ENCODE measurements at regions not wholly inside any gene's neighbourhood (a gene's known extent, or its start where the extent isn't known, plus 50 kb on each side); places are given as distances from the start of the nearest gene placed in this dataset.
A peak's percentile ranks its signal among the peaks of the same experiment; 100 is the strongest.
"Not testable (repeated sequence)": the region's sequence is repeated elsewhere in the genome, so short reads cannot be mapped to it uniquely, and the experiment has no call there.

DNA sequence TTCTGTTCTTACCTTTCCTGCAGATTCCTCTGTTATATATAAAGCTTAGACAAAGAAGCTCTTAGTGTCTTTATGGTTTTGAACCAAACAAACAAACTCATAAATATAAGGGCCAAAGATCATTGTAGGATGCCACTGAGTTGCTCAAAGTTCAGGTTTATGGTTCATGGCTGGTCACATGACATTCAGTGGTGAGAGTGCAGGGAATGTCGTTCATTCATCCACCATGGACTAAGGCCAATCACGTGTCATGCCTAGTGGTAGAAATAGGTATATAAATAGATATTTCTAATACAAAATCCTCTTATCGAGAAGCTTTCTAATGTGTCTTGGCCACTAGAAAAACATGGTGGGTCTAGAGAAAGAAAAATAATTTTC, 119.4 kb downstream of the GATA3 start:
- DNase-seq: no peak

DNA sequence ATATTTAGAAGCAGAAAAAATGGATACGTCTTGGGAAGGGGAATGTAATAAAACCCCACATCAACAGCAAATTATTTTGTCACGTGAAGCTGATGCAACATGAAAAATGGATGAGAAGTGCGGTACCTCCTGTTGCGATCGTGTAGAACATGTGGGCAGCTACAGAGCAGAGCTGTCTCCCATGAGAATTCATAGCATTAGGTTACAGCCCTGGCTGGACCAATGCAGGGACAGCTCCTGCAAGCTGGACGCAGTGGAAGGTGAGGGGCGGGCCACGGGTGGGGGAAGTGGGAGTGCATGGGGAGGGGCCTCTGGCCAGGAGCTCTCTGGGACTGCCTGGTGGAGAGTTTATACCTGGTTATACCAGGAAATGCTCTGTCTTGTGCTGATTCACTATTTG, 120.3 kb downstream of the GATA3 start:
- DNase-seq: peak; percentile 0

- DNase-seq: not testable (repeated sequence)
Measured at GRCh38 chr10:8177526-8177925, 123.0 kb downstream of the GATA3 start.

DNA sequence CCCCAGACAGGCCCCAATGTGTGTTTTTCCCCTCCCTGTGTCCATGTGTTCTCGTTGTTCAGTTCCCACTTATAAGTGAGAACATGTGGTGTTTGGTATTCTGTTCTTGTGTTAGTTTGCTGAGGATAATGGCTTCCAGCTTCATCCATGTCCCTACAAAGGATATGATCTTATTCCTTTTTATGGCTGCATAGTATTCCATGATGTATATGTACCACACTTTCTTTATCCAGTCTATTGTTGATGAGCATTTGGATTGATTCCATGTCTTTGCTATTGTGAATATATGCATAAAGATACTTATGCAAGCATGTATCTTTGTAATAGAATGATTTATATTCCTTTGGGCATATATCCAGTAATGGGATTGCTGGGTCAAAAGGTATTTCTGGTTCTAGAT, 125.3 kb downstream of the GATA3 start:
- DNase-seq: not testable (repeated sequence)

- no peak for DNase-seq
Measured at GRCh38 chr10:8180360-8181109, 126.0 kb downstream of the GATA3 start.

DNA sequence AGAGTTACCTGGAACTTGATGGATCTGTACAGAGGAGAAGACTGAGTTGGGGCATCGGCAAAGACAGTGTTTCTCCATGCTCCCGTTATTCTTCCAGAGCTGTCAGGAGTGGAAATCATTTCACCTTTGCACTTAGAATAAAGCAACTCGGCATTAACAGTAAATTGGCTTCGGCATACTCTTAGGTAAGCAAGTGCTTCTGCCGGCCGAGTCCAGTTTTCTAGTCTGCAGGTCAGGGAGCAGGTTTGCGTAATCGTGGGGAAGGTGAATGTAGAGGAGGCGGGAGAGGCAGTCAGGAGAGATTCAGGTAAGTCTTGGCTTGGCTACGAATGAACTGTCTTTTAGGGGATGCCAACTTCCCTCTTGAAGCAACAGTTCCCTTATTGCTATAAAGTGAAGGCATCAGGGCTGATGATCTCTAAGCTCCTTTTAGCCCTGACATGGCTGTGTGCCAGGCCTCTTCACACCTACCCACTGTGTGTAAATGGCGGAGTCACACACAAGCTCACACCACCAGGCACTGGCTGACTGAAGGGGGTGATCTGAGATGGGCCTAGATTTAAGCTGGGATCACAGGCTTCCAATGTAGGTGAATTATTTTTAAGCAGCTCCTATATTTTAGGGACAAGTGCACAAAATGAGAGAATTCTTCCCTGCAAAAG, 127.1 kb downstream of the GATA3 start:
- no peak for DNase-seq

GRCh38 chr10:8182806-8183205, 128.3 kb downstream of the GATA3 start:
- no peak for DNase-seq

DNA sequence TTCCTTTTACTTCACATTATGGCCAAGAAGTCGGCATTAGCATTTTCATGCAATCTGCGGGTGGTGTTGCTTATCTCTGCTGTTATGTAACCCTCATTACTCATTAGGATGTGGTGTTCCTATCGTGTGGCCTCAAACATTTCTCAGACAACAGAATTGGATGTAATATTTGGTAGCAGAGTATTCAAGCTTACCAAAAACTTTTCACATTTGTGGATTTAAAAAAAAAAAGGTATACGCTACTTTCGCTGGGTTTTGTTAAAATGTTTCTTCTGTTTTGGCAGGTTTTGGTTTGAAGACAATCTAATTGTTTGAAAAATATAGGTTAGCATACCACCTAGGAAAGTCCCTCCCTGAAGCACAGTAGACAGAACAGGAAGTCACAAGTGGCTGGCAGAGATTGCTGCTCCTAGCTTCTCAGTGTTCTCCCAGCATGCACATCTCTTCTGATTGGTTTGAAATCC, 128.8 kb downstream of the GATA3 start:
- no peak for DNase-seq

DNA sequence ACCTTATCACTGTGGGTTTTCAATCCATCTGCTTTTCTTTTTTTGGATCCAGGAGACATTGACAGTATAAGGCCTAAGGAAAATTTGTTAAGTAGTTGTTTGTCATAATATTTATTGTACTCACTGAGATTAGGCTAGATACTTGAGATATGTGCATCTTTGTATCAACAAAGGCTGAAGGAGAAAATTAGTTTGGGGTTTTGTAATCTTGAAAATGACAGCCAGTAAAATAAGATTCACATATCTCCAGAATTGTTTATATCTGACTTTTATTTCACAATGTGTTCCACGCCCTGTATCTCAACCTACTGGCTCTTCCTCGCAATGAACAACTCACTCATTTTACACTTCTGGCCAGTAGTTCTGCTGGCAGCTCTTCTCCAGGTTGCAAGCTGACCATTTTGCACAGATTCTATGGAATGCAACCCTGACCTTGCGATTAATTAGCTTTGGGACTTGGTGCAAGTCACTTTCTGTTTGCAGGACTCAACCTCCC, 132.7 kb downstream of the GATA3 start:
- no peak for DNase-seq

DNA sequence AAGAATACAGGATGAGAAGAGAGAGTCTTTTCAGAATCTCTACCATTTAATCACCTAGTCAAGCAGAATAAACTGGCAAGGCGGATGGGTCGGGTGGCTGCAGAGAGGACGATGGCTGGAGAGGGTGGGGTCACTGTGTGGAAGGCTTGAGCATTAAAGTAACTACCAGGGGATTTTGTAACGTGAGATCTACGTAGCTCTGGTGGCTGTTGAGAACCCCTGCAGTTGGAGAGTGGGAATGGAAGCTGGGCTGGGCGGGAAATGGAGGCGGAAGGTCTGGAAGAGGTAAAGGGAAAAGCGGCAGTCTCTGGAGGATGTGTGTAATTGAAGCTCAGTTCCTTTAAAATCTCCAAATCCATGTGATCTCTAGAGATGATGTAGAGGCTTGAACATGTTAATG, 135.0 kb downstream of the GATA3 start:
- DNase-seq: no peak

- no peak for DNase-seq
Measured at GRCh38 chr10:8192301-8192700, 137.8 kb downstream of the GATA3 start.

- DNase-seq: no peak
Measured at GRCh38 chr10:8193546-8193945, 139.1 kb downstream of the GATA3 start.

DNA sequence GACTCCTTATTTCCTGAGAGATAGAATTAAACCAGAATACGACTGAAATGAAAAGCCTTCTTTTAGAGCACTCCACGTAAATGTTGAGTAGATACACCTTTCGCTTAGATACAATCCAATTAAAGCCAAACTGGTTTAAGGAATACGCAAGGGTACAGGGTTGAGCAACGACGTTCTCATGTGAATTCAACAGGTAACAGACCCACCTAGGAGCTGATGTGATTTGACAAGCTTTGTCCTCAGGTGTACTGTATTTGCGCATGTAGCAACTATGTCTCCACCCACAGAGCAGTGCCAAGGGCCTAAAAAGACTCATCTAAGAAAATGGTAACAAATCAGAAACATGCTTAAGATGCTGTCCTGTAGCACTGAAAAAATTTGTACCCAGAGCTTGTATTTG, 139.6 kb downstream of the GATA3 start:
- DNase-seq: no peak

GRCh38 chr10:8206882-8207281, 152.4 kb downstream of the GATA3 start:
- DNase-seq: no peak

DNA sequence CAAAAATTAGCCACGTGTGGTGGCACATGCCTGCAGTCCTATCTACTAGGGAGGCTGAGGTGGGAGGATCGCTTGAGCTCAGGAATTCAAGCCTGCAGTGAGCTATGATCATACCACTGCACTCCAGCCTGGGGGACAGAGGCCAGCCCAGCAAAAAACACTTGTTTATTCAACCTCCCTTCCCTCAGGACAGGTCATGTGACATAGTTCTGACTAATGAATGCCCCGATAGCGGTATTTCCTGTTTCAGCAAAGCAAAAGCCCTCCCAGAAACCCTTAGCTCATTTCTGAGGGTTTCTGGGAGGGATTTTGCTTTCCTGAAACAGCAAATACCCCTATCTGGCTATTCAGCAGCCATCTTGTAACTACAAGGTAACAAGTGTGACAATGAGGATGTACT, 157.1 kb downstream of the GATA3 start:
- no peak for DNase-seq

- DNase-seq: no peak
Measured at GRCh38 chr10:8213735-8214134, 159.2 kb downstream of the GATA3 start.

DNA sequence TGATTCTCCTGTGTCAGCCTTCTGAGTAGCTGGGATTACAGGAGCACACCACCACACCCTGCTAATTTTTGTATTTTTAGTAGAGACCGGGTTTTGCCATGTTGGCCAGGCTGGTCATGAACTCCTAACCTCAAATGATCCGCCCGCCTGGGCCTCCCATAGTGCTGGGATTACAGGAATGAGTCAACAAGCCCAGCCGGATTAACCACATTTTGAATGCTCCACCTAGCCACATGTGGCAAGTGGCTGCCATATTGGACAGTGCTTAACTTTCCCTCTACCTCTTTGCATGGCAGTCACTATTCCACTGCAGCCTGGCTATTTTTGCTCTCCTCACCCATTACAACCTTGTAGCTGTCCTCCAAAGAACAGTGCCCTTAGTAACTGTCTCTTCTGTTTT, 160.1 kb downstream of the GATA3 start:
- DNase-seq: no peak

GRCh38 chr10:8216893-8217292, 162.4 kb downstream of the GATA3 start:
- DNase-seq: no peak

GRCh38 chr10:8221451-8221850, 167.0 kb downstream of the GATA3 start:
- no peak for DNase-seq

GRCh38 chr10:8224591-8224990, 170.1 kb downstream of the GATA3 start:
- no peak for DNase-seq

- DNase-seq: no peak
Measured at GRCh38 chr10:8225187-8225586, 170.7 kb downstream of the GATA3 start.

DNA sequence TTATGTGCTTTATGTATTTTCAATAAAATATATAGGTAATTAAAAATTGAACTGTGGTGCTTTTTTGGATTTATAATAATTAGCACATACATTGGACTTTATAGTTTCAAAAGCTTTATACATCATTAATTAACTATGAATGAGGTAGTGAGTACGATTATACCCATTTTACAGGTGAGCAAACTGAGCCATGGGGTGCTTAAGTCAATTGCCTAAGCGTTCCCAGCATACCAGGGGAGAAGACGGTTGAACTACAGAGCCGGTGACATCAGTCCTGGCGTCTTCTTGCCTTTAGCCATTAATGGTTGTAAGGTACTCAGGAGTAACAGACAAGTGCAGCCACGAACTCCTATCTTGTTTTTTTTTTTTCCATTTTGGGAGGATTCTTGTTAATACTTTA, 172.8 kb downstream of the GATA3 start:
- no peak for DNase-seq

DNA sequence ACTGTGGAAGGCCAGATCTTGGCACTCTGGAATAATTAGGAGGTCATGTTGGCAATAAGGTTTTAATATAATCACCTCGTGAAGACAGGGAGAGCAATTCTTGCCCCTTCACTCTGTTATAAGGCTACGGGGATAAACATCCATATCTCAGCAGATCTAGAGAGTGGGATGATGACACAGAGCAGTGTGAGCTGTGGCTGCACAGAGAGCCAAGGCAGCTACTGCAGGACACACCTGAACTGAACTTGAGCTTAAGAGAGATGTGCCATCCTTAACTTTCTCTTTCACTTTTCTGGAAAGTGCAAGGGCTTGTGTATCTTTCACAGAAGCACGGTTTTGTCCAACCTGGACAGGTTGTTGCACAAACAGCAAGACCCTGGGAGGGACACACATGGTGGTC, 174.7 kb downstream of the GATA3 start:
- DNase-seq: no peak

DNA sequence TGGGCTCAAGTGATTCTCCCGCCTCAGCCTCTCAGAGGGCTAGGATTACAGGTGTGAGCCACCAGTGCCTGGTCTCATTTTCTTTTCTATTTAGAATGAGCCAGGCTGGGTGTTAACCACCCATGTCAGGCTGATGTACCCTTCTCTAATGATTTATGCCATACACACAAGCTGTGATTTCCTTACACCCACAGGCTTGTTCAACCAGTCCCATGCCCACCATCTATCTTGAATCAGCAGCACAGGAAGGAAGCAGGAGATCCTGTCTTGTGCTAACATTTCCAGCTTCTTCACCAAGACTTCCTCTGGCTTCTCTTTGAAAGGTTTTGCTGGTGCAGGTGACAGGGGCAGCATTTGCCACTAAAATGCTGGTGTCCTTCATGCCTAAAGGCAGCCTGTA, 176.4 kb downstream of the GATA3 start:
- no peak for DNase-seq

GRCh38 chr10:8233049-8233448, 178.6 kb downstream of the GATA3 start:
- DNase-seq: no peak
